ENCODE measurements at regions not wholly inside any gene's neighbourhood (a gene's known extent, or its start where the extent isn't known, plus 50 kb on each side); places are given as distances from the start of the nearest gene placed in this dataset.

- ATAC-seq = no peak
- TF ChIP-seq, protein P1, sequence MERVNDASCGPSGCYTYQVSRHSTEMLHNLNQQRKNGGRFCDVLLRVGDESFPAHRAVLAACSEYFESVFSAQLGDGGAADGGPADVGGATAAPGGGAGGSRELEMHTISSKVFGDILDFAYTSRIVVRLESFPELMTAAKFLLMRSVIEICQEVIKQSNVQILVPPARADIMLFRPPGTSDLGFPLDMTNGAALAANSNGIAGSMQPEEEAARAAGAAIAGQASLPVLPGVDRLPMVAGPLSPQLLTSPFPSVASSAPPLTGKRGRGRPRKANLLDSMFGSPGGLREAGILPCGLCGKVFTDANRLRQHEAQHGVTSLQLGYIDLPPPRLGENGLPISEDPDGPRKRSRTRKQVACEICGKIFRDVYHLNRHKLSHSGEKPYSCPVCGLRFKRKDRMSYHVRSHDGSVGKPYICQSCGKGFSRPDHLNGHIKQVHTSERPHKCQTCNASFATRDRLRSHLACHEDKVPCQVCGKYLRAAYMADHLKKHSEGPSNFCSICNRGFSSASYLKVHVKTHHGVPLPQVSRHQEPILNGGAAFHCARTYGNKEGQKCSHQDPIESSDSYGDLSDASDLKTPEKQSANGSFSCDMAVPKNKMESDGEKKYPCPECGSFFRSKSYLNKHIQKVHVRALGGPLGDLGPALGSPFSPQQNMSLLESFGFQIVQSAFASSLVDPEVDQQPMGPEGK (CRISPR knock-in tag; IDR thresholded peaks at IDR 0.05; ENCODE audit: borderline replicate concordance) = no peak
- TF ChIP-seq, protein P2, sequence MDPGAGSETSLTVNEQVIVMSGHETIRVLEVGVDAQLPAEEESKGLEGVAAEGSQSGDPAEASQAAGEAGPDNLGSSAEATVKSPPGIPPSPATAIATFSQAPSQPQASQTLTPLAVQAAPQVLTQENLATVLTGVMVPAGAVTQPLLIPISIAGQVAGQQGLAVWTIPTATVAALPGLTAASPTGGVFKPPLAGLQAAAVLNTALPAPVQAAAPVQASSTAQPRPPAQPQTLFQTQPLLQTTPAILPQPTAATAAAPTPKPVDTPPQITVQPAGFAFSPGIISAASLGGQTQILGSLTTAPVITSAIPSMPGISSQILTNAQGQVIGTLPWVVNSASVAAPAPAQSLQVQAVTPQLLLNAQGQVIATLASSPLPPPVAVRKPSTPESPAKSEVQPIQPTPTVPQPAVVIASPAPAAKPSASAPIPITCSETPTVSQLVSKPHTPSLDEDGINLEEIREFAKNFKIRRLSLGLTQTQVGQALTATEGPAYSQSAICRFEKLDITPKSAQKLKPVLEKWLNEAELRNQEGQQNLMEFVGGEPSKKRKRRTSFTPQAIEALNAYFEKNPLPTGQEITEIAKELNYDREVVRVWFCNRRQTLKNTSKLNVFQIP (CRISPR knock-in tag; IDR thresholded peaks at IDR 0.05; ENCODE audit: borderline replicate concordance, low read depth) = no peak
- no peak for TF ChIP-seq TSHZ2 (CRISPR knock-in tag; IDR thresholded peaks at IDR 0.05)
- TF ChIP-seq, protein P3, sequence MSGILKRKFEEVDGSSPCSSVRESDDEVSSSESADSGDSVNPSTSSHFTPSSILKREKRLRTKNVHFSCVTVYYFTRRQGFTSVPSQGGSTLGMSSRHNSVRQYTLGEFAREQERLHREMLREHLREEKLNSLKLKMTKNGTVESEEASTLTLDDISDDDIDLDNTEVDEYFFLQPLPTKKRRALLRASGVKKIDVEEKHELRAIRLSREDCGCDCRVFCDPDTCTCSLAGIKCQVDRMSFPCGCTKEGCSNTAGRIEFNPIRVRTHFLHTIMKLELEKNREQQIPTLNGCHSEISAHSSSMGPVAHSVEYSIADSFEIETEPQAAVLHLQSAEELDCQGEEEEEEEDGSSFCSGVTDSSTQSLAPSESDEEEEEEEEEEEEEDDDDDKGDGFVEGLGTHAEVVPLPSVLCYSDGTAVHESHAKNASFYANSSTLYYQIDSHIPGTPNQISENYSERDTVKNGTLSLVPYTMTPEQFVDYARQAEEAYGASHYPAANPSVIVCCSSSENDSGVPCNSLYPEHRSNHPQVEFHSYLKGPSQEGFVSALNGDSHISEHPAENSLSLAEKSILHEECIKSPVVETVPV (CRISPR knock-in tag; IDR thresholded peaks at IDR 0.05) = no peak
- TF ChIP-seq ZNF70 (CRISPR knock-in tag; IDR thresholded peaks at IDR 0.05) = no peak
- no peak for TF ChIP-seq ZFP30 (CRISPR knock-in tag; IDR thresholded peaks at IDR 0.05)
- no peak for TF ChIP-seq TOX (CRISPR knock-in tag; IDR thresholded peaks at IDR 0.05; ENCODE audit: borderline replicate concordance)
- TF ChIP-seq CSDC2 (CRISPR knock-in tag; IDR thresholded peaks at IDR 0.05) = no peak
- TF ChIP-seq TCF4 (CRISPR knock-in tag; IDR thresholded peaks at IDR 0.05; ENCODE audit: borderline replicate concordance) = no peak
- TF ChIP-seq ZC3H10 (CRISPR knock-in tag; IDR thresholded peaks at IDR 0.05) = no peak
- TF ChIP-seq, protein P4, sequence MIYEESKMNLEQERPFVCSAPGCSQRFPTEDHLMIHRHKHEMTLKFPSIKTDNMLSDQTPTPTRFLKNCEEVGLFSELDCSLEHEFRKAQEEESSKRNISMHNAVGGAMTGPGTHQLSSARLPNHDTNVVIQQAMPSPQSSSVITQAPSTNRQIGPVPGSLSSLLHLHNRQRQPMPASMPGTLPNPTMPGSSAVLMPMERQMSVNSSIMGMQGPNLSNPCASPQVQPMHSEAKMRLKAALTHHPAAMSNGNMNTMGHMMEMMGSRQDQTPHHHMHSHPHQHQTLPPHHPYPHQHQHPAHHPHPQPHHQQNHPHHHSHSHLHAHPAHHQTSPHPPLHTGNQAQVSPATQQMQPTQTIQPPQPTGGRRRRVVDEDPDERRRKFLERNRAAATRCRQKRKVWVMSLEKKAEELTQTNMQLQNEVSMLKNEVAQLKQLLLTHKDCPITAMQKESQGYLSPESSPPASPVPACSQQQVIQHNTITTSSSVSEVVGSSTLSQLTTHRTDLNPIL (CRISPR knock-in tag; IDR thresholded peaks at IDR 0.05; ENCODE audit: low read depth) = no peak
These were observed 594.0 kb upstream of the CCDC54 start for GRCh38 chr3:106783231-106783630.

- no peak for ATAC-seq
- TF ChIP-seq, protein P3 (CRISPR knock-in tag; IDR thresholded peaks at IDR 0.05) = no peak
- no peak for TF ChIP-seq TSHZ2 (CRISPR knock-in tag; IDR thresholded peaks at IDR 0.05)
- TF ChIP-seq, protein P1 (CRISPR knock-in tag; IDR thresholded peaks at IDR 0.05; ENCODE audit: borderline replicate concordance) = no peak
- no peak for TF ChIP-seq CSDC2 (CRISPR knock-in tag; IDR thresholded peaks at IDR 0.05)
- TF ChIP-seq SNAI2 (CRISPR knock-in tag; IDR thresholded peaks at IDR 0.05) = no peak
- TF ChIP-seq ZNF565 (CRISPR knock-in tag; conservative IDR thresholded peaks at IDR 0.05; ENCODE audit: low read depth) = no peak
- TF ChIP-seq ESRRG (CRISPR knock-in tag; IDR thresholded peaks at IDR 0.05) = no peak
- no peak for TF ChIP-seq ZFP30 (CRISPR knock-in tag; IDR thresholded peaks at IDR 0.05)
- TF ChIP-seq, protein P4 (CRISPR knock-in tag; IDR thresholded peaks at IDR 0.05; ENCODE audit: low read depth) = no peak
- TF ChIP-seq ARNTL (CRISPR knock-in tag; IDR thresholded peaks at IDR 0.05; ENCODE audit: borderline replicate concordance, low read depth) = no peak
- TF ChIP-seq OSR1 (CRISPR knock-in tag; IDR thresholded peaks at IDR 0.05) = no peak
These were observed 588.0 kb upstream of the CCDC54 start for GRCh38 chr3:106789276-106789675.

Measured in SK-N-SH treated with all-trans-retinoic acid at 6 μM for 48 hours (cell line).